RCC 7860 (cell line): ENCODE measurements at regions not wholly inside any gene's neighbourhood (a gene's known extent, or its start where the extent isn't known, plus 50 kb on each side); places are given as distances from the start of the nearest gene placed in this dataset.
A peak's percentile ranks its signal among the peaks of the same experiment; 100 is the strongest.

Source experiments
- DNase-seq: peaks from one replicate; pipeline ENCODE4 v3.0.0-alpha.2; 2015; ENCODE audit warnings: low spot score
- FAIRE-seq: peaks from 2 replicates; lab custom pipeline; 2012; peaks lifted over from hg19 to GRCh38; lab: Jason Lieb, UNC

DNA sequence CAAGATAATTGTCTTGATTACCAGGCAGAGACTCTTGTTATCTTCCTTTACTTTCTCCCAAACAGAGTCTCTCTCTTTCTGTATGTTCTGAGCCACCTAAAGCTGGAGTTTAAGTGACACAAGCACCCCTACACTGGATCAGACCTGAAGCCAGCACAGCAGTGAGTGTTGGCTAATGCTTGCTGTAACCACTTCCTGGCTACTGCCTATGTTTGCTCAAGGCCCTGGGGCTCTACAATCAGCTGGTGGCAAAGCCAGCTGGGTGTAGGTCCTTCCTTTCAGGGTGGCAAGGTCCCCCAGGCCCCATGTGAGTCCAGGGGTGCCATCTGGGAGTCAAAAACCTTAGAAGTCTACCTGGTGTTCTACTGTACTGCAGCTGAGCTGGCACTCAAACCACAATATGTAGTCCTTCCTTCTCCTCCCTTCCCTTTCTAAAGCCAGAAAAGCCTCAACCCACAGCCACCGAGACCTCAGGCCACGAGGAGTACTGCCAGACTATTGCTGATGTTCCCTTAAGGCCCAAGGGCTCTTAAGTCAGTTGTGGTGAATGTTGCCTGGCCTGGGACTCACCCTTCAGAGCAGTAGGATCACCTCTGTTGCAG lies 416.3 kb downstream of the ADRA2A start:
- DNase-seq (no peak), FAIRE-seq (no peak)

DNA sequence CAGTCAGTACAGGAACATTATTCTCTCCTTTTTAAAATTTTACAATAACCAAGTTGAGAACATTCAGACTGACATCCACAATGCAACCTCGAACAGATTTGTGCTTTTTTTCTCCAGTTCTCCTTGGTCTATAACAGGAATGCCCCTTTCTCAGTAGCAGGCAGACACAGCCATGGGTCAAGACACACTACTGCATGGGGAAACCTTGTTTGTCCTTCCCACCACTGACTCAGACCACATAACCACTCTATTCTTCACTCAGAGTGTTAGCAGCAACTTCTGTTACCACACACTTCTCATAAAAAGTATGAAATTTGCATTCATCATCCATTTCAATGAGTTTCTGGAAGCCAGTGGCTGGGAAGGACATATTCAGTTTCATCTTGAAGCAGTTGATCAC lies 421.7 kb downstream of the ADRA2A start:
- no peak for FAIRE-seq
- no peak for DNase-seq

DNA sequence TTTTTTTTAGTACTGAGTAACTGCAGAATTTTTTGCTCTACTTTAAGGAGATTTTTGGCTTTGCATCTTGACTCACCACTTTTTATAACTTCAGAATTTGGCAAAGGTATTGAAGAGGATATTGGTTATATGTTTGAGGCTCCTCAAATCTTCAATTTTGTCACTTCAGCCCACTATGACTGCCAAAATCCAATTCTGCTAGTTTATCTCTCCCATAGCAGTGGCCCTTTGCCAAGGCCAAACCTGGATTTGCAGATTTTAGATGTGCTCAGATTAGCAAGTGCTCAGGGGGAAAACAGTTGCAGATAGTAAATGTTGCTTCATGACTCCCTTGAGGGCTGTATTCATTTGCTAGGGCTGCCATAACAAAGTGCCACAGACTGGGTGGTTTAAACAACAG lies 427.5 kb downstream of the ADRA2A start:
- no peak for FAIRE-seq
- no peak for DNase-seq

DNA sequence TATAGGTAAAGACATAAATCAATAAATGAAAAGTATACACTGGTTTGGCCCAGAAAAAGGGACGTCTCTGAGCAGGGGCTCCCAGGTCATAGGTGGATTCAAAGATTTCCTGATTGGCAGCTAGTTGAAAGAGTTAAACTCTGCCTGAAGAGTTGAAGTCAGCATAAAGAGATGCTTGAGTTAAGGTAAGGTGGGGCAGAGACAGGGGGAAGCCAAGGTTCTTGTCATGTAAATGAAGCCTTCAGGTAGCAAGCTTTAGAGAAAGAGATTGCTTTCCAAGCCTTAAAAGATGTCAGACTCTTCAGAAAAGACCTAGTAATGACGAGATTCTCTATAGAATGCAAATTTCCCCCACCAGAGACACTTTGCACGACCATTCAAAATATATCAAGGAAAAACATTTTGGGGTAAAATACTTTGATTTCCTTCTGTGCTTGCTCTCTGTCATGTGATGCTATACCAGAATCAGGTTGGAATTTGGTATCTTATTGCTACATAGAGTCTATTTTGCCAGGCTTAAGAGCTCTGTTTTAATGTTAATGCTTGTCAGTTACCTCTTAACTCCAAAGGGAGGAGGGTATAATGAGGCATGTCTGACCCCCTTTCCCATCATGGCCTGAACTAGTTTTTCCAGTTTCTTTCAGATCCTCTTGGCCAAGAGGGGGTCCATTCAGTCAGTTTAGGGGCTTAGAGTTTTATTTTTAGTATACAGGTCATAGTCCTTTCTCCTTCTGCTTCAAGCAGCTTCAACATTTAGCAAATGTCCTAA lies 429.6 kb downstream of the ADRA2A start:
- DNase-seq, result no peak
- FAIRE-seq, result no peak

DNA sequence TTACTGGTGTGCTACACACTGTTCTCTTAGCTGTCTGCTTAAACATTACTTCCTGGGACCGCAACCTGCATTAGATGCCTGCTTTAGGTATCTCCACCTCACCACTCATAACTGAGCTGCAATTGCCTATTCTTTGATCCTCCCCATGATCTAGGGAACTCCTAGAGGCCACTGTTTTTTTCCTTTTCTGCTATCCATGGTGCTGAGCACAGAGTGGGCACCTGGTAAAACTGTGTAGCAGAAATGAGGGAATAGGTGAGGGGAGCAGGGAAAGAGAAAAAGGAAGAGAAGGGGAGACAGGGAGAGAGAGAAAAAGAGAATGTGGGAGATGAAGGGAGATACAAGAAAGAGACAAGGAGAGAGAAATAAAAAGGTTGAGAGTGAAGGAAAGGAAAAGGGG lies 434.9 kb downstream of the ADRA2A start:
- DNase-seq, result no peak
- FAIRE-seq, result no peak

DNA sequence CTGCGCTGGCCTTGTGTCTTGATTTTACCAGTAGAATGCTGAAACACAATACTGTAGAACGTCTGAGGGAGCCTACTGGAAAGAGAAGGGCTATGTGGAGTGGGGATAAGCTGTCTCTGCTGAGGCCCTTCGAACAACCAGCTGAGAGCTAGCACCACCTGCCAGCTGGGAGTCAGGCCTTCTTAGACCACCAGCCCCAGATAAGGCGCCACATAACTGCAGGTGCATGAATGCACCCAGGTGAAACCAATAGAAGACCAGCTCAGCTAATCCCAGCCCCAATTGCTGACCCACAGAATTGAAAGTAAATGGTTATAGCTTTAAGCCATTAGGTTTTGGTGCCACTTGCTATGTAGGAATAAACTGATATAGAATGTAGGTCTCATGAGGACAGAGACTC lies 438.4 kb downstream of the ADRA2A start:
- DNase-seq (no peak), FAIRE-seq (no peak)

DNA sequence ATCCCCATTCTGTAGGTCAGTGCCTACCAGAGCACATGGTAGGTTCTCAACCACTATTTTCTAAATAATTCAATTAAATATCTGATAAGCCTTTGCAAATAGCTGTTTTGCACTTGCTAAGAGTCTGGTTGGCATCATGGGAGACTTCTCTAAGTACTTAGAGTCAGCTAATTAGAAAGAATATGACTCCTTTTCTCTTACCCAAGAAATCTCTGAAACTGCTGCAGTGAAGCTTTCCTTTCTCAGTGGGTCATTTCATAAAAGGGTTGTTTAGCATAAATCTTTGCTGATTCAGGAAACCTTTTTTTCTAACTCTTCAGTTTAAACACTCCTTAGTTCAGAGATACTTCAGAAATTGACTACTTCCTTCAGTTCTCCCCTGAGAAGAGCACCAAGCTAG lies 438.9 kb downstream of the ADRA2A start:
- no peak for DNase-seq
- FAIRE-seq, result no peak

DNA sequence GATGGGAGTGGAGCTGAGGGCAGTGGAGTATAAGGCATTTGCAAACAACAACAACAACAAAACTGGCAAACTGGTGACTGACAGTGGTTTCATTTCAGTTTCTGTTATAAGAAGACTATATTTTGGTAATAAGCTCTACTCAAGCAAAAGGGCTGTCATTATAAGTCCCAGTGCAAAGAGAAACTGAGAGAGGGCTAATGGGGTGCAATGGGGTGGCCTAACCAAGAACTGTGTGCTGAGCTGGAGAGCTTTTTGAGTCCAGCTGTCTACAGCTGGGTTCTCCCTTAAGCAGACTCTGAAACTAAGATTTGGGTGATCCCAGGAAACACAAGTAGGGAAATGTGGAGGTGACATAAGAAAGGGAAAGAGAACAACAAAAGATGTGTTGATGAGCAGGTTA lies 439.3 kb downstream of the ADRA2A start:
- FAIRE-seq (no peak), DNase-seq (no peak)

DNA sequence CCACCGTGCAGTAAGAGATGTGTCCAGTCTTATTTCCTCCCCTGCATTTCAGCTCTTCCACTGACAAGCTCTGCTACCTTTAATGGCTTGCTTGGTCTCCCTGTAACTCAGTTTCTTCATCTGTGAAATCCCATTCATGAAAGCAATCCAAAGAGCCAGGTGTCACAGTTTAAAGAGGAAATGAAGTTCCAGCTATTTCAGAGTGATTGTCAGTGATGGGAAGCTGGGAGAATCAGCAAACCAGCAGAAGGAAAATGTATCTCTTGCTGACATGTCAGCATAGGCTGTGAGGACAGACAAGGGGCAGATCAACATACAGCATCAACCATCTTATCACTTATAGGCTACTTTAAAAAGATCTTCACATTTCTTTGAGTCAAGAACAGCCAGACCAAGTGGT lies 445.3 kb downstream of the ADRA2A start:
- FAIRE-seq, result no peak
- DNase-seq, result no peak

DNA sequence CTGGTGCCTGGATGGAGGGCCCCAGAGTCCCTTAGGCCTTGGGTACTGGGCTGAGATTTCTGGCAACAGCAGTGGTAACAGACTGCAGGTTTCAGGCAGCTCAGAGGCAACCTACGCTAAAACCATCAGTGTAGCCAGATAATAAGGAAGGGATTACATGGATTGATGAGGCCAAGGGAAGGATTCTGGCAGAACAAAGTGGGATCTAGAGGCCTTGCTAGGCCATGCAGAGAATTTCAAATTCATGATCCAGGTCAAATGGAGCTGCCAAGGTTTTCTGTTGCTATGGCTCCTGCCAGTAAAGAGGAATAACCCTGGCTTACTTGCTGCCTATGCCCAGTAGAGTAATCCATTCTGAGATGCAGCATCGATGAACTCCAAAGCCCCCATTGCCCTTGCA lies 445.7 kb downstream of the ADRA2A start:
- DNase-seq (no peak), FAIRE-seq (no peak)

DNA sequence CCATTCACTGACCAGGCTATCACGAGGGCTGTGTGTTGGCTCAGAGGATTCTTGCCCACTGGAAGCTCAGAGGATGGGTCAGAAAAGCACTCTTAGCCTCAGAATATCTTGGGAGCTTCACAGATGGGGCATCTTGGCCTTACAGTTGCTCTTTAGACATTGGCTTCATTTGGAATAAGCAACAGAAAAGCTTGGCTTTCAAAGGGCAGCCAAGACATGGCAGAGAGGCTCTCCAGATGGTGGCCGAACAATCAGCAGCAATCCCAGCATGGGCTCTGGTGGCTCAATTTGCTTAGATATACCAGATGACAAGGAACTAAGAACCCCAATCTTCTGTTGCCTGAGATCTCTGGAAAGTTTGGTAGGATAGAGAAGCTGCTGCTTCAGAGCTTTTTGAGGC lies 446.2 kb downstream of the ADRA2A start:
- DNase-seq (no peak), FAIRE-seq (no peak)

DNA sequence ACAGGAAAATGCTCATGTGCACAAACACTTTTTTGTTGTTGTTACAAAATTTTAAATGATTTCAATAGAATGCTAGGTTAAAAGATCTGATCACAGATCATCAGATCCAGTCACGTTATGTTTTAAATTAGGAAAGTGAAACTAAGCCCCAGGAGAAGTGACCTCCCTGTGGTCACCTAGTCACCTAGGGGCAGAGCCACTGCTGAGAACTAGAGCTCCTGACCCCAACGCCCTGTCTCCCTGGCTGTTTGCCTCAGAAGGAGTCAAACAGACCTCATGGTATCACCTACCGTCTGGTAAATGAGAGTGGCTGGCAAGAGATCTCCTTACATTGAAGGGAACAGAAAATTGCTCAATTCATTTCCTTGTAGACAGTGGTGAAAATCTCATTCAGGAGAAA lies 447.3 kb downstream of the ADRA2A start:
- no peak for DNase-seq
- FAIRE-seq, result no peak

DNA sequence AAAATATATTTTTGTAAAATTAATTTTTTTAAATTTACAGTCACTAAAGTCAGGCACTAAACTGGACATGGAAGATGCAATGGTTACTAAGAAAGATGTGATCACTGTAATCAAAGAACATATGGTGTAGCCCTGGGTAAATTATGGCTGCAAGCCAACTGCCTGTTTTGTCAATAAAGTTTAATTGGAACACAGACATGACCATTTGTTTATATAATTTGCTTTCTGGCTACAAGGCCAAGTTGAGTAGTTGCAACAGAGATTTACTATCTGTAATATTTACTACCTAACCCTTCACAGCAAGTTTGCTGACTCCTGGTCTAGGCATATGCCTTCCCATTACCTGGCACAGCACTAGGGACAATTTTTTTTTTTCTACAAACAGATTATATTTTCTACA lies 448.9 kb downstream of the ADRA2A start:
- no peak for DNase-seq
- no peak for FAIRE-seq

DNA sequence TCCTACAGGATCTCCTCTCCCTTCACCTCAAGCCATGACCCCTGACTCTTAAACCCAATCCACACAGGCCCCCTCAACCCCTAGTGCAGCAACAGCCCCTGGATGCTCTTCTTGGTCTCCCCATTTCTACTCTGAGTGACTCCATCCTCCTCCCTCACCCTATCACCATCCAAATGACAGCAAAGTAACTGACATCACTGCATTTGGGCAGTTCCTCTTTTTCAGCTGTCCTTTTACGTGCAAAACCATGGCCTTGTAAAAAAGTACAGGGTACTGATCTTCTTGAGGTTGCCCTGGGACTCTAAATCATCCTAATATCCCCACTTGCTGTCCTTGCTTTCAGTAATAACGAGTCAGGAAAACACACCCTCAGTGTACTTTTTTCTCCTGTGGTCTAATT lies 454.9 kb downstream of the ADRA2A start:
- FAIRE-seq, result no peak

DNA sequence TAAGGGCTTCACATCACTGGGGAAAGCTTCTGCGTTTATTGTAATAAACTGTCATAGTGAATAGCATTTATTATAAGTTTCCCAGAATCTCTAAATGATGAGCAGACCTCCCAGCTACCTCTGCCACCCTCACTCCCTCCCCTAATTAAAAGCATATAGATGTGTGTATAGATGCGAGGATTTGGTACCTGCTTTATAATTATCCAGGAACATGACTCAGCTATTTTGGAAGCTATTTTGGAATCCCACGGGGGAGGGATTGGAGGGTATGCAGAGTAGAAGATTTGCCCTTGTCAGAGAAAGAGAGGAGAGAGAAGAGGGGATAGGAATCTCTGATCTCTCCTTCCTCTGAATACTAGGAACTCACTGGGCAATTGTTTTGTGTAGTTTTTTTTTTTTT lies 455.3 kb downstream of the ADRA2A start:
- FAIRE-seq (no peak), DNase-seq (no peak)

More for the DNA sequence above, 454.9 kb downstream of the ADRA2A start:
- no peak for DNase-seq

DNA sequence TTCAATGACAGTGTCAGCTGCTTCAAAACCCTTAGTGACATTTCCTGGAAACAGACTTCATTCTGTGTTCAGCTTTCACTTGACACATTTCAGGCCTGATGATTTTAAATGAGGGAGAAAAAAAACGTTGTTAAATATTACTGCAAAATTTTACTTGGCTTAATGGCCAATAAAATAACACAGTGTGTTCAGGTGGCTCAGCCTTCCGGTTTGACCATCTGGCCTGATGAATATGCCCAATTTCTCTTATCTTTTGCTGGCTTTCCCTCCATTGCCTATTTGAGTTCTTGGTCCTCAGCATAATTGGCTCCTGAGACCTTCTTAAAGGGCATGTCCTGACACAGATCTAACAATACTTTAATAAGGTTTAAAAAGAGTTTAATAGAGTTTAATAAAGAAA lies 462.4 kb downstream of the ADRA2A start:
- DNase-seq, result no peak
- no peak for FAIRE-seq

DNA sequence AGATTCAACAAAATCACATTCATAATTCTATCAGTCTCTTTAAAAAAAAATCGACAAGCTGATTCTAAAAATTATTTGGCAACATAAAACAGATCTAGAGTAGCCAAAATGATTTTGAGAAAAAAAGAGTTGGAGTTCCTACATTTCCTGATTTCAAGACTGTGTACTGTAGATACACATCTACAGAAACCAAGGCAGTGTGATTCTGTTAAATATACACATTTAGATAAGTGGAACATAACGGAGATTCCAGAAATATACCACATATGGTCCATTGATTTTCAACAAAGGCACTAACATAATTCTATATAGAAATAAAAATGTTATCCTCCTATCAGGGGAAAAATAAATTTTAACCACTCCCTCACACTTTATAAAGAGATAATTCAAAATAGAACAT lies 467.0 kb downstream of the ADRA2A start:
- FAIRE-seq, result no peak

DNA sequence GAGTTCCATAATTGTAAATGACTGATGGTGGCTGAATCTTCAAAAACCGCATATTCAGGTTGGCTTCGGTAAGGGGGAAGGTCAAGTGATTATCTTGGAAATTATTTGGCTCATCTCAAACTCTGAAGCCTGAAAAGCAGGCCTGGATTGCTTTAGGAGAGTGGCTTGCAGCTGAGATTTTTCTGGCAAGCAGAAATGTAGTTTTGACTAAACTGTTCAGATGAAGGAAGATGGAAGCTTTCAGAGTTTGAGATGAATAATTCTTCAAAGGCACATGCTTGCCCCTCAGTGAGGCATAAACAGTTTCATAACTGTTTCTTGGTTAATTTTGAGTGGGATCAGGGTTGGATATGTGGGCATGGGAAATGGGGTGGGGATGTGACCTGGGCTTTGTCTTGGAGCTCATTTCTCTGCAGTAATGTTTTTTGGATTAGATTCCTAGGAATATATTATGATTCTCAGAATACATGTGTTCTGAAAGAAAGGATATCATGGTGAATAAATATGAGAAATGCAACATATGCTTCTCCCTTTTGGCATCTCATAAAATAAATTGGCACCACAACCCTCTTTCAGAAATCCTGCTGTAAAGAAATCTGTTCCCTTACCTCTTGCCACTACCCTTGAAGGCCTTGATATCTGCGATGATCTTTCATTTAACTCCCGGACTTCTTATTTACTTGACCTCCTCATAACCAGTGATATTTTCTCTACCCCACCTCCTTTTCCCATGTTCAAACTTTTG lies 469.2 kb downstream of the ADRA2A start:
- no peak for DNase-seq
- no peak for FAIRE-seq

More for the DNA sequence above, 467.0 kb downstream of the ADRA2A start:
- DNase-seq, result no peak

DNA sequence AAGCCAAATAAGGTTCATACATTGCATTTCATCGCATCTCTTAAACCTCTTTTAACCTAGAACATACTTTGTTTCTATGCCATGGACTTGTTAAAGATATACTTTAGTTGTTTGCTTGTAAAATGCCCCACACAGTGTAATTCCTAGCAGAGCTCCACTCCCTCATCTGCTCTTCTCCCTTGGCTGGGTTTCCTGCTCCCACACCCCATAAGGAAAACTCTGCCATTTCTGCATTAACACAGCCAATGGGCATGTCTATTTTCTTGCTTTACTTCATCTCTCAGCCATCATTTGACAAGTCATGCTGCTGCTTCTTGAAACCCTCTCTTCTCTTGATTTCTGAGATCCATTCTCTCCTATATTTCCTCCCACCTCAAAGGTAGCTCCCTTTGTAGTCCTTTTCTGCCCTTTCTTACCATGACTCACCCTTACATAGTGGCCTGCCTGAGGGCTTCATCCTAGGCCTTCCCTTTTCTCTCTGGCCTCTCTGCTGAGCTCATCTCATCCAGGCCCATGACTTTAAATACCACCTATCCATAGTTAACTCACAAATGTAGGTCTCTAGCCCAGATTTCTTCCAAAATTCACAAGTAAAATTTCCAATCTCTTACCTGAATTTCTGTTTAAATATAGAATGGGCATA lies 471.4 kb downstream of the ADRA2A start:
- no peak for DNase-seq
- no peak for FAIRE-seq

DNA sequence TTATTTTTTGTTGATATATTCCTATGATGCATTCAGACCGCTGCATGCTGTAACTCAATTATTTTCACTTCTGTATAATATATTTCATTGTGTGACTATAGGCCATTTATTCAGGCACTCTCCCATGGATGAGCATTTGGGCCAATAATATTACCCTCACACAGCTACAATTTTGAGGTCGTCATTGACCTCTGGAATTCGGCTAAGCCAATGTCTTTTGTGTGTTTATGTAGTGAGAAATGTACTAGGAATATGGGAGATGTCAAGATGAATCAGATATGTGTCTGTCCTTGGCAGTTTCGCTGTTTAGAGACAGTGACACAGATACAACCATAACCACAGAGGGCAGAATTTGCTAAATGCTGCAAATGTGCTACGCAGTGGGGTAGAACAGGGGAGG lies 474.2 kb downstream of the ADRA2A start:
- DNase-seq (peak; percentile 9), FAIRE-seq (no peak)

DNA sequence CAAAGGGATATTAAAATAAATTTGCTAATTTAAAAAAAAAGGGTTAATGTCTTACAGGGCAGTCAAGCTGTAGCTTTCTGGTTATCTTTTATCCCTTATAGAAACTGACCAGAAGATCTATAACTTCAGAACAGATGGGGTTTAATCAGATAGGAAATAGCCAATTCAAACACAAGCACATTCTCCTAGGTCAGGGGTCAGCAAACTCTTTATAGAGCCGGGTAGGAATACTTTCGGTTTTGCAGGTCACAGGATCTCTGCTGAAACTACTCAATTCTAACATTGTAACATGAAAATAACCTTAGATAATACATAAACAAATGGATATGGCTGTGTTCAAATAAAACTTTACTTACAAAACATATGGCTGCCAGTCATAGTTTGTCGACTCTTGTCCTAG lies 479.8 kb downstream of the ADRA2A start:
- DNase-seq (no peak), FAIRE-seq (no peak)

DNA sequence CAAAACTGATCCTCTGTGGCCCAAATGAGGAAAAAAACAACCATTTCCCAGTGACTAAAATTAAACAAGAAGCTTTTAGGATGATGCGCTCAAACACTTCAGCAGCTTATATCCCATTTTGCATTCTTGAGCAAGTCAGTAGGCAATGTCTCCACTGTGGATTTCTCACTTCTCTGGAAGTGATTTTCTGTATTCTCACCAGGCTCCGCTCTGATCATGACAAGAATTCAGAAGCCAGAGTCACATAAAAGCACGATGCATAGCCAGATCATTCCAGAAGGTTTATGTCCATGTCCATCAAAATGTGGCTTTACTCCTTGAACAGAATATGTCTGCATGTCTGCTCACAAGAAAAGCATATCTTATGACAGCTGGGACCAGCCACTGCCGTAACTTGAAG lies 481.4 kb downstream of the ADRA2A start:
- FAIRE-seq, result no peak
- no peak for DNase-seq
